ENCODE measurements at regions not wholly inside any gene's neighbourhood (a gene's known extent, or its start where the extent isn't known, plus 50 kb on each side); places are given as distances from the start of the nearest gene placed in this dataset.

DNA sequence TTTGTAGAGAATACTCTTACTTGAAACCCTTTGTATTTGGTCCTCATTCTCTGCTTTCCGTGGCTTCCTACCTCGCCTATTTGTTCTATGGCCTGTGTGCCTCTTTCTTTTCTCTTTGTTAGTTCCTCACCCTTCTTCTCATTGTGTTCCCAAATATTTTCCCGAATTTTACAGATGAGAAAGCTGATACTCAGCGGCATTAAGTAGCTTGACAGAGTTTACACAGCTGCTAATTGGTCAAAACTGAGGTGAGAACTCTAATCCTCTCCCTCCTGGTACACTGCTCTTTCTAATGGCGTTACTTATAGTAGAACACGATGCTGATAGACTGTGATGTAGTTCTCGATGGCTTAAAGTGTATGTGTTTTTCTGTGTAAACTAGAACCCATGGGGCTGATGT is 80.7 kb upstream of the HDAC9 start:
- DNase-seq (ENCODE audit: low spot score), result no peak

DNA sequence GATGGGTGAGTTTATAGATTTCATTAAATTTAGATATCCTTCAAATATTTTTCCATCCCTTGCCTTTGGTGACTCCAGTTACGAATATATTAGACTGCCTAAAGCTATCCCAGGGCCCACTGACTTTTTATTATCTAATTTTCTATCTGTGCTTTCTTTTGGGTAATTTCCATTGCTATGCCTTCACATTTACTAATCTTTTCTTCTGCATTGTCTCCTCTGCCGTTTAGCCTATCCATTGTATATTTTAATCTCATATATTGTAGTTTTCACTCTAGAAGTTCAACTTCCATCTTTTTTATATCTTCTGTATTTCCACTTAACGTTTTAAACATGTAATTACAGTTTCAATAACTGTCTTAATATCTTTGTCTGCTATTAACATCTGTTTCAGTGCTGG is 78.6 kb upstream of the HDAC9 start:
- no peak for DNase-seq (ENCODE audit: low spot score)

DNA sequence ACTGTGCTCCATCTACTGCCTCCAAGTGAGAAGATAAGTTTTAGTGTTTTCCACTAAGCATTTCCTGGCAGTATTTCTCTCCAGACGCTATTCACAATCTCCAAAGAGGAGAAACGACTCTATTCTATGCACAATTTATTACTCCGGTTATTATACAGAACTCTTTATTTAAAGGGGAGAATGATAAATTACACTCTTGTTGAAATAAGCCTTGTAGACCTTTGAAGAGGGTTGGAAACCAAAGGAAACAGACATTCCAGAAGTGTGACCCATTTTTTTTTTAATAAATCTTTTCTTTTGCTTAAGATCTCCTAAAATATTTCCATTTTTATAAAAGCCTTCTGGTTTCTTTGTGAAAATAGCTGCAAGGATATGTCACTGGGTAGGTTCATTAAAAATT is 76.1 kb upstream of the HDAC9 start:
- DNase-seq (ENCODE audit: low spot score), result no peak

DNA sequence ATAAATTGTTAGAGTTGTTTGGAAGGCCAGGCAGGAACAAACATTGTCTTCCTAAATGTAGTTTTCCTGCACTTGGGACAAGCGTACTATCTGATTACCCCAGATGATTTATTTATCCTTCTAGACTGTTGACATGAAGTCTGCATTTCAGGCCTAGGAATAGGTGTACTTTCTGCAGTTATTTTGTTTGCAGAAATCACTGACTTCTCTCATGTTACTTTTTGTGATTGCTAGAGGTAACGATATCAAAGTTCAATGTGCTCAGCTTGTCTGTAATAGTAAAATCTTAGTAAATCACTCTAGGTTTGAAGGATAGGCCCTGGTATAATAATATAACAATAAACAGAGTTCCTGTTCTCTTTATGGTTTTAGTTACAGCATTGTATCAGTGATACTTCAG is 75.4 kb upstream of the HDAC9 start:
- DNase-seq (ENCODE audit: low spot score), result no peak

DNA sequence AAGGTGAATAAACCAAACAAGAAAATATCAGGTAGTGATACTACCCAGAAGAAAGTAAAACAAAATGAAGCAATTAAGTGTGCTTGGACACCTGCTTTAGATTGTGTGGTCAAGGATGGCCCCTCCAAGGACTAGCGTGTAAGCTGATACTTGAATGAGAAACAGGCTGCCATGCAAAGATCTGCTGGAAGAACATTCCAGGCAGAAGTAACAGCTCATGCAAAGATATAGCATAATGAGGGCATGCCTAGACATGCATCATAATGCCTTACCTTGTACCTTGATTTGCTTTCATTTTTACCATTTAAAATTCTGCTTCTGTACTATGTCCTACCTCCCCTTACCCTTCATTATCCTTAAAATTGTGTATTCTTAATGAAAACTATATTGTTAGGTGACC is 74.8 kb upstream of the HDAC9 start:
- no peak for DNase-seq (ENCODE audit: low spot score)

DNA sequence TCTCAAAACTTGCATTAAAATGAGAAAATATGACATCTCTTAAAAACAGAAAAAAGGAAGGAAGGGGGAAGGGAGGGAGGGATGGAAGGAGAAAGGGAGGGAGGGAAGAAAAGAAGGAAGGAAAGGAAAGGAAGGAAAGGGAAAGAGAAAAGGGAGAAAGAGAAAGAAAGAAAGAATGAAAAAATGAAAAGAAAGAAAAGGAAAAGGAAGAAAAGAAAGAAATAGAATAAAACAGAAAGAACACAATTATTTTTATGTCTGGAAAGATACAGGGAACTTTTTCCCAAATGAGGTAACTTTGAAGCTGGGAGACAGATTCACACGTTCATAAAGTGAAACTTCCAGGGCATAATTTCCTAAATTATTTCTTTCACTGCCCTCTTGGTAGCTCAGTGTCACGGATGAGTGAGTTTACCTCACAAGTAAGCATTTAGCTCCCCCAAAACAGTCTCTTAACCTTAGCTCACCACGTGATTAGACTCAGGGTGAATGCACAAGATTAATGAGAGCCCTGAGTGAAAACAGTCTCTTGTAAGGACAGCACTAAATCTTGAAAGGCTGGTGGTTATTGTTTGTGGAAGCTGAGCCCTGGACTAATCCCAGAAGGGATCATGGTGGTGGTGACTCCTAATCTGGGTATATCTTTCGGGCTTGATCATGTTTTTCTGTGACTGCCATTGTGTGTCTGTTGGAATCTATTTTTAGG is 74.1 kb upstream of the HDAC9 start:
- no peak for DNase-seq (ENCODE audit: low spot score)

DNA sequence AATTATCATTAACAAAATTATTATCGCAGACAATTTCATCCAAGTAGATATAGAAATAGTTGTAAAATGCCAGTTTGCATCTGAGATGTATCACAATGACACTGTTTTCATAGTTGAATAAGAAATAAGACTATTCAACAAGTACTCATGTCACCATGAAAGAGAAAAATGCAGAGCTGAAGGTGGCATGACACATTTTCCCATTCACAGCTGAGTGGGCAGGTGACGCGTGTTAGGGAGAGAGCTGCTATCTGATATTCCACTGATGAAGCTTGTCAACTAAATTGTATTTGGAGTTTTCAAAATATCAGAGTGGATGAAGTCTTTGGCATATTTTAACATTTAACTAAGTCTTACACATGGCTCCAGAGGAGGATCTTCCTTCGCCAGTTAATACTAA is 70.3 kb upstream of the HDAC9 start:
- no peak for DNase-seq (ENCODE audit: low spot score)

DNA sequence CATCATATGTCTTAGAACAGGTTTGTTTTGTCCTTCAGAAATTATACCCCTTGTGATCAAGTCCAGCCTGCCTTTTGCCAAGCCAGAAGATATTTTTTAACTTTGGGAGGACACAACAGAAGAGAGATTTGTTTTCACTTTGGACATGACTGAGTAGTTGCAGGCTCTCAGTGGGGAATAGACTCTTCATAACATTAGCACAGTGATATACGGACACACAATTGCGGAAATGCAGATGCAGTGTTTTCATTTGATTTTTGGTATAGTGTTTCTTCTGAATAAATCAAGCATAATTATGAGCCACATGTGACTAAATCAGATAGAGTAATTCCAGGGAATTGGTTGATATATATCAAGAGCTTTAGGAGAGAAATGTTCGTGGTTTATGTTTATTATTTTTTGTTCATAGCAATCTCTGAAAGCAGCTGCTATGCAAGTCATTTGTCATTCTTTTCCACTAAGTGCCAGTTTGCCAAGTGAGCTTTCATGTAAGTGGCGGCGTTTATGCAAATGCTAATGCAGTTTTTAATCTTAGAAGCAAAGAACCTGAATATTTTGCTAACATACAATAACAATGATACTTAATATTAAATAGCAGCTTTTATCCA is 69.6 kb upstream of the HDAC9 start:
- DNase-seq (ENCODE audit: low spot score), result no peak

DNA sequence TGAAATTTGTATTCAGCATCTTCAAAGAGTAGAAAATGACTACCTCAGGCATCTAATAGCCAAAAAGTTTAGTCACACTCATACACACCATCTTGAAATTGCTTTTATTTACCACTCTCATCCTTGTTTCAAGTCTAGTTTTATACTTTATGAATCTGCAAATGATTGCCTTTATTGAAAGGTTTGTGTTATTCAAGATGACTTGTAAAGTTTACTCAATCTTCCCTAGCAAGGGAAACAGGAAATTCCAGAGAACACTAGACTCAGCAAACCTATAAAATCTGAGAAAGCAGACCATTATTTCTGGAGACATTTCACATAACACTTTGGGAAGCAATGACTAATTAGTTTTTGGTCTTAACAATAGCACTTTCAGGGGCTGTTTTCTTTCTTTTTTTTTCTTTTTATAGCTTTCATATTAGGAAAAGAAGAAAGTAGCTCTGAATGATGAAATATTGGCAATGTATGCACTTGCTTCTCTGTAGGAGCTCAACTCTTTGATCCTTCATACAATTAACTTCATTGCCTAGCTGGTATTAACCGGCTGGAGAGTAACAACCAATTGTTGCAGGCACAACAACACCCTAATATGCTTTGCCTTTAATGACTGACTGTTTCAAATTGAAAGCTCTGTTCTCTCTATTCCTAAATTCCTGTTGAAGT is 68.9 kb upstream of the HDAC9 start:
- DNase-seq (ENCODE audit: low spot score), result no peak

DNA sequence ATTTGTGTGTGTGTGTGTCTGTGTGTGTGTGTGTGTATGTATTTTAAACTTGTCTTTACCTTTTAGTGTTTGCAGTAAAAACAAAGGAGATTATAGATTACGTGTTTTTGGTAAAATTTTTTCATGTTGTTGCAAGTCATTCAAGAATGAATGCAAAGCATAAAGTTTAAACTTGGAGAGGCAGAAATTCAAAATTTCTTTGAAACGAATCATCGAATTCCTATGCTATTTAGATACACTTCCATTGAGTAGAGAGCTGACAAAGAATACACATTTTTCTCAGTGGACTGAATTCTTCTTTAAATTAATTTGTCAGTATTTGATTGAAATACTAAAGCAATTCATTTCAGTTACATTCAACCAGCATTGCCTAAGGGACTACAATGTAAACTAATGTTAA is 66.0 kb upstream of the HDAC9 start:
- no peak for DNase-seq (ENCODE audit: low spot score)

DNA sequence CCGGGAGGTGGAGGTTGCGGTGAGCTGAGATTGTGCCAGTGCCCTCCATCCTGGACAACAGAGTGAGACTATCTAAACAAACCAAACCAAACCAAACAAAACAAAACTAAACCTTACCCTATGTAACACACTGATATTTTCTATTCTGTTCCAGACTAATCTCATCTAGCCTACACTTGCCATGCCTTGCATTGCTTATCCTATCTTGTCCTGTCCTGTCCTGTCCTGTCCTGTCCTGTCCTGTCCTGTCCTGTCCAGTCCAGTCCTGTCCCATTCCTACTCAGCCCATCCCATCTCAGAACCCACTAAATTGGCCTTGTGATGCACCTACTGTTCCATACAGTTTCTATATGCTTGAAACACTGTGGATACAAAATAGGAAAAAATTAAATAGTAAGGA is 64.7 kb upstream of the HDAC9 start:
- no peak for DNase-seq (ENCODE audit: low spot score)

DNA sequence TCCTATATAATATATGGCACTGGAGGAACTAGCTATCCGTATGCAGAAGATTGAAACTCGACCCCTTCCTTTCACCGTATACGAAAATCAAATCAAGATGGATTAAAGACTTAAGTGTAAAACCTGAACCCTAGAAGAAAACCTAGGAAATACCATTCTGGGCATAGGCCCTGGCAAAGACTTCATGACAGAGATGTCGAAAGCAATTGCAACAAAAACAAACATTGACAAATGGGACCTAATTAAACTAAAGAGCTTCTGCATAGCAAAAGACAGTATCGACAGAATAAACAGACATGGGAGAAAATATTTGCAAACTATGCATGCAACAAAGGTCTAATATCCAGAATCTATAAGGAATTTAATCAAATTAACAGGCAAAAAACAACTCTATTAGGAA is 61.4 kb upstream of the HDAC9 start:
- no peak for DNase-seq (ENCODE audit: low spot score)

DNA sequence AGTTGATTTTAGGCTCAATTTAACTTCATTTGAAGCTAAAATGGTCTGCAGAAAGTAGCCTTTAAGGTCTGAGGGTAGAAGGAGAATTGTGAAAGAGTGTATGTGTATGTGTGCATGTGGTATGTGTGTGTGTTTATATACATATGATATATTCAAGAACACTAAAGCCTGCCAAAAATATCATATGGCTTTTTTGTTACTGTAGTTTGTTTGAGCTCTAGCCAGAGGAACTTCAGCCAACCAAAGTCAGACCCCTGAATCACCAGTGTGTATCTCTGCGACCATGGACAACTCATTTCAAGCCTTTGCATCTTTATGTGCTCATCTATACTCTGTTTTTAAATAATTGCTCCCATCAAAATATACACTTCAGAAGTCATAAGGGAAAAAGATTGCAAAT is 58.4 kb upstream of the HDAC9 start:
- DNase-seq (ENCODE audit: low spot score), result no peak

DNA sequence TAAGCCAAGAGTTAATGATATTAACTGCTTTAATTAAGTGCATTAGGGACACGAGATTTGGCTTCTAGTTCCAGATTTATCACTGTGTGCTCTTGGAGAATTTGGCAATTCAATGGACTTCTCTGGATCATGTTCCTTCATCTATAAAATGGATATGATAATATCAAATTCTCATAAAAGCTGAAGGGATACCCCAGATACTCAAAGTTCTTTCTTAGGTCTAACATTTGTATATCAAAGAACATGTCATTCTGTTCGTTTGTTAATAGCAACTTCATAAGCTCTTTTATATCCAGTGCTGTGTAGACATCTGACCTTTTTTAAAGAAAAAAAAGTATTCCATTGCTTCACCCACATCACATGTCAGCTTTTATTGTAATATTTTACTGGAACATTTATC is 54.6 kb upstream of the HDAC9 start:
- DNase-seq (ENCODE audit: low spot score), result no peak

DNA sequence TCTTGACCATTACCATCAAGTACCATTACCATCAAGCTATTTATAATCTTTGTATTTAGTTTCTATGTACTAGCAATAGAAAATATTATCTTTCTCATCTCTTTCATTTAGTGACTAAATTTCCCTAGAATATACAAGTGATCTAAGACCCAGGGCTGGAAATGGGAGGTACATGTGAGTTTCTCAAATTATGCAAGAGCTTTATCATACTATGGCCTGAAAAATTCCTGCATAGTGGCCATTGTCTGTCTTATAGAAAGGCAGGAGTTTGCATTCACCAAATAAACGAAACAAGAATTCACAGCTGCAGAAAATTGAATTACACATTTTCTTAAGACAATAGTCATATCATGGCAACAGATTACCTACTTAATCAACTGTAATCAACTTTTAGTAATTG is 50.7 kb upstream of the HDAC9 start:
- no peak for DNase-seq (ENCODE audit: low spot score)

DNA sequence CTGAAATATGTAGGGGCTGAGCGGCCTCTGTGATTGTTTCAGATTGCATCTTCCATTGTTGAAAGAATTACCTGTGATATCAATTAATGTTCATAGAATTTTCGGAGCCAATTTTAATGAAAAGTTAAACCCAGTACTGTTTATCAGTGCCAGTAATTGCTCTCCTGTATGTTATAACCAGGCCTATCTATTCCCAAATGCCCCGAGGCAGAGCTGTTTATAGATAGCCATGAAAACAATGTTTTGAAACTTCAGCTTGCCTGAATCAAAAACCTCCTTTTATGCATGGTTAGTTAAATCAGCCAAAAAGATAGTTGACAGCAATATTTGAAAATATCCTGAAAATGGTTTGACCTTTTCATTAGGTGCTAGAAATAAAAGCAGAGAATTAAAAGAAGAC is 50.1 kb upstream of the HDAC9 start:
- DNase-seq (ENCODE audit: low spot score), result no peak

Measured in pons (tissue), 1 donor.